Stimulated activated CD4-positive, alpha-beta T cell treated with anti-CD3 and anti-CD28 coated beads, TNF-alpha, amount 100 ng/mL, for 24 hours (primary cell): ENCODE measurements at regions not wholly inside any gene's neighbourhood (a gene's known extent, or its start where the extent isn't known, plus 50 kb on each side); places are given as distances from the start of the nearest gene placed in this dataset.

Experiments used
- DNase-seq, 3 experiments: peaks; one replicate each; pipeline ENCODE4 v3.0.0-alpha.2; 2020; ENCODE audit warnings: low read depth in 3 of 3

GRCh38 chr10:90588222-90588621 is 269.6 kb downstream of the HTR7 start:
- DNase-seq: no peak

- no peak for DNase-seq
Observed at GRCh38 chr10:90589825-90590224, 268.0 kb downstream of the HTR7 start.

GRCh38 chr10:90591629-90592028 is 266.2 kb downstream of the HTR7 start:
- DNase-seq: no peak

- no peak for DNase-seq
Observed at GRCh38 chr10:90592638-90593302, 265.1 kb downstream of the HTR7 start.

- DNase-seq: no peak
Observed at GRCh38 chr10:90598513-90598912, 259.3 kb downstream of the HTR7 start.

GRCh38 chr10:90602862-90603610 is 254.8 kb downstream of the HTR7 start:
- no peak for DNase-seq

GRCh38 chr10:90604636-90605035 is 253.2 kb downstream of the HTR7 start:
- no peak for DNase-seq

- no peak for DNase-seq
Observed at GRCh38 chr10:90605506-90605905, 252.3 kb downstream of the HTR7 start.

- DNase-seq: no peak
Observed at GRCh38 chr10:90612276-90612675, 245.6 kb downstream of the HTR7 start.

GRCh38 chr10:90614631-90615030 is 243.2 kb downstream of the HTR7 start:
- no peak for DNase-seq

- DNase-seq: no peak
Observed at GRCh38 chr10:90621577-90621976, 236.3 kb downstream of the HTR7 start.

GRCh38 chr10:90635111-90635765 is 222.6 kb downstream of the HTR7 start:
- DNase-seq: no peak

- DNase-seq: no peak
Observed at GRCh38 chr10:90640756-90641155, 217.1 kb downstream of the HTR7 start.

GRCh38 chr10:90641731-90642130 is 216.1 kb downstream of the HTR7 start:
- no peak for DNase-seq

- DNase-seq: no peak
Observed at GRCh38 chr10:90642136-90642535, 215.7 kb downstream of the HTR7 start.

- DNase-seq: no peak
Observed at GRCh38 chr10:90642650-90643049, 215.2 kb downstream of the HTR7 start.

GRCh38 chr10:90644165-90644564 is 213.7 kb downstream of the HTR7 start:
- DNase-seq: no peak

- no peak for DNase-seq
Observed at GRCh38 chr10:90650858-90651257, 207.0 kb downstream of the HTR7 start.

- DNase-seq: no peak
Observed at GRCh38 chr10:90652519-90652918, 205.3 kb downstream of the HTR7 start.

- no peak for DNase-seq
Observed at GRCh38 chr10:90658791-90659190, 199.0 kb downstream of the HTR7 start.

GRCh38 chr10:90665905-90666662 is 191.8 kb downstream of the HTR7 start:
- no peak for DNase-seq

- no peak for DNase-seq
Observed at GRCh38 chr10:90674461-90674860, 183.4 kb downstream of the HTR7 start.
